ENCODE measurements at regions not wholly inside any gene's neighbourhood (a gene's known extent, or its start where the extent isn't known, plus 50 kb on each side); places are given as distances from the start of the nearest gene placed in this dataset.

- peak; percentile 51 to 52 for TF ChIP-seq CTCF (IDR thresholded peaks at IDR 0.05; ENCODE audit: extremely low read depth in 1 of 2, insufficient read depth in 1 of 2, low read depth in 1 of 2, low read length in 2 of 2)
- TF ChIP-seq JUN (IDR thresholded peaks at IDR 0.05; ENCODE audit: borderline replicate concordance, insufficient read depth, insufficient read length, low read depth): no peak
- no peaks in the 10 kb centered on the region for H3K79me2 ChIP-seq (ENCODE audit: control insufficient read depth, insufficient read depth, low read length)
- CTCF ChIA-PET: interaction anchor here (0.8 to 2.8 kb wide), 28 partner anchors 10 to 1338 kb away, joined by 3 to 22 read pairs (median 5); no protein-coding TSS in a partner anchor
- no peak overlapping the region for H3K9ac ChIP-seq (replicated peaks; ENCODE audit: extremely low read depth, insufficient read depth, low read length)
- POLR2A ChIA-PET: no interaction called here
- dilution Hi-C loops (cut with MboI; ENCODE audit: extremely low pct_ligation_motif_present, low sequenced_read_pairs) (no loop called here), intact Hi-C loops (cut with micrococcal nuclease) (loop anchor here (1.0 to 10.0 kb wide), 4 partner anchors 27 to 1086 kb away; no protein-coding TSS in a partner anchor)
- no peaks in the 10 kb centered on the region for H4K20me1 ChIP-seq (replicated peaks; ENCODE audit: control insufficient read depth, extremely low read depth, insufficient read depth, low read length)
- BruUV-seq (replicated peaks): no TSS peak
- no peak overlapping the region for H3K27ac ChIP-seq (ENCODE audit: insufficient read depth, low read depth, low read length)
- no peak overlapping the region for H3K4me2 ChIP-seq (ENCODE audit: insufficient read depth, low read length)
- no peaks in the 10 kb centered on the region for H3K36me3 ChIP-seq (ENCODE audit: control insufficient read depth in 2 of 2, extremely low read depth in 1 of 2, insufficient read depth in 2 of 2, low read length in 2 of 2)
- peak; percentile 57 for FAIRE-seq
- no peaks in the 10 kb centered on the region for H3K9me3 ChIP-seq (replicated peaks; ENCODE audit: control insufficient read depth, insufficient read depth, low read length)
- H3K27me3 ChIP-seq (ENCODE audit: control insufficient read depth in 2 of 2, insufficient read depth in 2 of 2, low read length in 2 of 2): no peaks in the 10 kb centered on the region
- DNase-seq (ENCODE audit: low read depth, low spot score): peak; percentile 74
- H3K4me3 ChIP-seq (replicated peaks in 1 of 3; ENCODE audit: insufficient read depth in 1 of 3, low read depth in 1 of 3, low read length in 3 of 3): no peak overlapping the region
- H2AFZ ChIP-seq (ENCODE audit: low read depth, low read length): peak overlapping the region; percentile 10
- no peaks in the 10 kb centered on the region for H3K9me1 ChIP-seq (replicated peaks; ENCODE audit: control insufficient read depth, extremely low read depth, insufficient read depth, low read length)
- H3K4me1 ChIP-seq (ENCODE audit: control insufficient read depth, extremely low read depth, insufficient read depth, low read length): no peaks in the 10 kb centered on the region
Observed at GRCh38 chrX:46408553-46409407, 136.4 kb downstream of the ZNF674 start.

- intact Hi-C loops (cut with micrococcal nuclease) (loop anchor here (5.0 to 10.0 kb wide), 2 partner anchors 893 to 1085 kb away; no protein-coding TSS in a partner anchor), dilution Hi-C loops (cut with MboI; ENCODE audit: extremely low pct_ligation_motif_present, low sequenced_read_pairs) (no loop called here)
- H4K20me1 ChIP-seq (replicated peaks; ENCODE audit: control insufficient read depth, extremely low read depth, insufficient read depth, low read length): no peaks in the 10 kb centered on the region
- FAIRE-seq (no peak), DNase-seq (ENCODE audit: low read depth, low spot score) (peak; percentile 6)
- CTCF ChIA-PET: interaction anchor here (0.9 to 2.8 kb wide), 16 partner anchors 9 to 1337 kb away, joined by 3 to 22 read pairs (median 5); no protein-coding TSS in a partner anchor
- H3K9ac ChIP-seq (replicated peaks; ENCODE audit: extremely low read depth, insufficient read depth, low read length): no peak overlapping the region
- H2AFZ ChIP-seq (ENCODE audit: low read depth, low read length): no peak overlapping the region
- no peak overlapping the region for H3K4me3 ChIP-seq (replicated peaks in 1 of 3; ENCODE audit: insufficient read depth in 1 of 3, low read depth in 1 of 3, low read length in 3 of 3)
- H3K36me3 ChIP-seq (ENCODE audit: control insufficient read depth in 2 of 2, extremely low read depth in 1 of 2, insufficient read depth in 2 of 2, low read length in 2 of 2): no peaks in the 10 kb centered on the region
- no peaks in the 10 kb centered on the region for H3K27me3 ChIP-seq (ENCODE audit: control insufficient read depth in 2 of 2, insufficient read depth in 2 of 2, low read length in 2 of 2)
- H3K4me1 ChIP-seq (ENCODE audit: control insufficient read depth, extremely low read depth, insufficient read depth, low read length): no peaks in the 10 kb centered on the region
- POLR2A ChIA-PET: interaction anchor here (0.6 kb wide), 1 partner anchor 783 kb away, joined by 4 read pairs; no protein-coding TSS in a partner anchor
- TF ChIP-seq EZH2 (IDR thresholded peaks at IDR 0.05; ENCODE audit: borderline replicate concordance, low read depth, low read length, severe bottlenecking): no peak
- TF ChIP-seq MYC (IDR thresholded peaks at IDR 0.05; ENCODE audit: low read depth, low read length): no peak
- no peak for TF ChIP-seq MAX (IDR thresholded peaks at IDR 0.05; ENCODE audit: insufficient read depth, insufficient read length)
- TF ChIP-seq POLR2A (IDR thresholded peaks at IDR 0.05; ENCODE audit: low read depth, low read length): no peak
- no peak for TF ChIP-seq GATA2 (IDR thresholded peaks at IDR 0.05; ENCODE audit: insufficient read depth, insufficient read length, low read depth, low read length)
- no peak for TF ChIP-seq JUN (IDR thresholded peaks at IDR 0.05; ENCODE audit: borderline replicate concordance, insufficient read depth, insufficient read length, low read depth)
- no peak for TF ChIP-seq CTCF (IDR thresholded peaks at IDR 0.05; ENCODE audit: extremely low read depth in 1 of 2, insufficient read depth in 1 of 2, low read depth in 1 of 2, low read length in 2 of 2)
- no peak for TF ChIP-seq FOS (IDR thresholded peaks at IDR 0.05; ENCODE audit: borderline replicate concordance, insufficient read depth, low read length)
- no peak for TF ChIP-seq POLR2AphosphoS5 (IDR thresholded peaks at IDR 0.05; ENCODE audit: insufficient read depth, low read depth, low read length)
- H3K4me2 ChIP-seq (ENCODE audit: insufficient read depth, low read length): no peak overlapping the region
- no peaks in the 10 kb centered on the region for H3K9me3 ChIP-seq (replicated peaks; ENCODE audit: control insufficient read depth, insufficient read depth, low read length)
- H3K27ac ChIP-seq (ENCODE audit: insufficient read depth, low read depth, low read length): no peak overlapping the region
- no peaks in the 10 kb centered on the region for H3K9me1 ChIP-seq (replicated peaks; ENCODE audit: control insufficient read depth, extremely low read depth, insufficient read depth, low read length)
- H3K79me2 ChIP-seq (ENCODE audit: control insufficient read depth, insufficient read depth, low read length): no peaks in the 10 kb centered on the region
- BruUV-seq (replicated peaks): no TSS peak
Observed at GRCh38 chrX:46407753-46408130, 137.5 kb downstream of the ZNF674 start.
